IPS DF 19.7 (cell line): ENCODE measurements at regions not wholly inside any gene's neighbourhood (a gene's known extent, or its start where the extent isn't known, plus 50 kb on each side); places are given as distances from the start of the nearest gene placed in this dataset.
"Not testable (repeated sequence)": the region's sequence is repeated elsewhere in the genome, so short reads cannot be mapped to it uniquely, and the experiment has no call there.

Experiments used
- DNase-seq: peaks from one replicate; pipeline ENCODE4 v3.0.0-alpha.2; 2013; ENCODE audit warnings: low read depth, low spot score

DNA sequence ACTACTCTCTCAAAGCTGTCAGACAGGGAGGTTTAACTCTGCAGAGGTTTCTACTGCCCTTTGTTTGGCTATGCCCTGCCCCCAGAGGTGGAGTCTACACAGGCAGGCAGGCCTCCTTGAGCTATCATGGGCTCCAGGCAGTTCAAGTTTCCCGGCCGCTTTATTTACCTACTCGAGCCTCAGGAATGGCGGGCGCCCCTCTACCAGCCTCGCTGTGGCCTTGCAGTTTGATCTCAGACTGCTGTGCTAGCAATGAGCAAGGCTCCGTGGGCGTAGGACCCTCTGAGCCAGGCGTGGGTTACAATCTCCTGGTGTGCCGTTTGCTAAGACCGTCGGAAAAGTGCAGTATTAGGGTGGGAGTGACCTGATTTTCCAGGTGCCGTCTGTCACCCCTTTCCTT, 124.3 kb downstream of the PTCHD1 start:
- not testable (repeated sequence) for DNase-seq

DNA sequence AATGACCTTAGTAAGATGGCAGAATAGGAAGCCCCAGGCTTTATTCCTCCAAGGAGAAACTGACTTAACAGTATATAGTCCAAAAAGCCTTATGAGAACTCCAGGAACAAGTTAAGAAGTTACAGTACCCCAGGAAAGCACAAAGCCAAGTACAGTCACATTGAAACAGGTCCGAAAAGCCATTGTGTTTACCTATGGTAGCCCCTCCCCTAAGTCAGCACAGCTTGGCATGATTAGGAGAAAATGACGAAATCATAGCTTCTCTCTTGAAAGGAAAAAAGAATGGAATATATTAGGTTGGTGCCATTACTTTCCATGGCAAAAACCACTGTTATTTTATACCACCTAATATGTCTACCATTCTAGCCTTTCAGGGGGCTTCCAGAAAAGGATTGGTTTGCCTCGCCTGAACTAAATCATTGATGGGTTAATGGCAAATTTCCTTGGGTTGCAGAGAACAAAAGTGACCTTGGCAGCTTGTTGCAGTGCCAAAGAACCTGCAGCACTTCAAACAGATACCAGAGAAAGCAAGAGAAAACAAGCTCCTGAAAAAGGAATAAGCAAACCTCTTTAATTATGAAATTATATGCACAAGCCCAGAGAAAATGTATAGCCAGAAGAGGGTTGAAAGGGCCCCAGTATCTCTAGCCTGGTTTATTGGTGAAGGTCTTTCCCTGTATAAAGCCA, 130.6 kb downstream of the PTCHD1 start:
- no peak for DNase-seq

- no peak for DNase-seq
Measured at GRCh38 chrX:23465985-23466384, 131.3 kb downstream of the PTCHD1 start.

- no peak for DNase-seq
Measured at GRCh38 chrX:23478056-23478455, 143.4 kb downstream of the PTCHD1 start.

DNA sequence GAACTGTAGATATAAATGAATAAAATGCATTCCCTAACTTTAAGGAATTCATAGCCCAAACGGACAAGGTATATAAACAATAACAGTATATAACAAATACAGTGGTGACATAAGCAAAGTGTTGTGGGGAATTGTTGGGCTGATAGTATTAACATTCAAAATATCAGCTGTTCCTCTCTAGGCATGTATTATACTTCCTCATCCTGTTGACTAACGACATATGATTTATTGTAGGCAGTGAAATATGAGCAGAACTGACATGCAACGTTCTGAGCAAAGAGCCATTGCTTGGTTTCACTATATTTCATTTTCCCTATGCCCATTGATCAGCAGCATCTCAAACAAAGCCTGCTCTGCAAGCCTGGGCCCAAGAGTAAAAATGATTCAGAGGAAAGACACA, 143.9 kb downstream of the PTCHD1 start:
- no peak for DNase-seq

DNA sequence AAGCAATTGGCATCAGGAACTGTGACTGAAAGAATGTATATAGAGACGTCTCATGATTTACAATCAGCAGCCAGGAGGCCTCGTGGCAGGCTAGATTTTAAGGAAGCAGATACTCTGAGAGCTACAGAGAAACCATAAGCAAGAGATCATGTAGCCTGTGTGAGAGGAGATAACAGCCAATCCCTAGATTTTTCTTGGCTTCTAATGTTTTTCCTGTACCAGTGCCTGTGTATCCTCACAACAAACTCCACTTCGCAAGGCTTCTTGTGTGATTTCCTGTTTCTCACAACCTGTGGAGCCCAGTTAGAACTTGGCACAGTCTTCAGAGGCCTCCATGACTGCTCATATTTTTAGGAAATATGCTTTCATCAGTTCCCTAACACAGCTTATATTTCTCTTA, 147.9 kb downstream of the PTCHD1 start:
- no peak for DNase-seq

GRCh38 chrX:23483396-23483795, 148.7 kb downstream of the PTCHD1 start:
- DNase-seq: no peak

GRCh38 chrX:23493941-23494374, 159.3 kb downstream of the PTCHD1 start:
- no peak for DNase-seq

- no peak for DNase-seq
Measured at GRCh38 chrX:23494741-23495140, 160.1 kb downstream of the PTCHD1 start.

DNA sequence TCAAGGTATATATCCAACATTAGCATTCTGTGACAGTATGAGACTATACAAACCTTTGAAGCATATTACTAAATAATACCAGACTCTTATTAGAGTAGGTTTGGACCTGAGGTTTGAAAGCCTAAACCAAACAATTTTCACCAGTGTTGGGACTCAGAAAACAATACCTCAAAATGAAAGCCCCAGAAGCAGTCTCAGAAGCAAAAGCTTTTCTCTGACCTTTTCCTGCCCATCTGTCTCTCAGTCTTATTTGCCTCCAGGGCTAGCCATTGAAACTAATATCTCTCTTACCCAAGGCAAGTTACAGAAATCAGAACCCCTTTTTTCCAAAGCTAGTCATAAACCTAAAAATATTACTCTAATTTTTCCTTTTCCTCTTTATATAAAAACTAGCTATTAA, 163.3 kb downstream of the PTCHD1 start:
- DNase-seq: no peak

- no peak for DNase-seq
Measured at GRCh38 chrX:23501974-23502373, 165.3 kb upstream of the PRDX4 start.

- DNase-seq: no peak
Measured at GRCh38 chrX:23503835-23504539, 163.3 kb upstream of the PRDX4 start.

DNA sequence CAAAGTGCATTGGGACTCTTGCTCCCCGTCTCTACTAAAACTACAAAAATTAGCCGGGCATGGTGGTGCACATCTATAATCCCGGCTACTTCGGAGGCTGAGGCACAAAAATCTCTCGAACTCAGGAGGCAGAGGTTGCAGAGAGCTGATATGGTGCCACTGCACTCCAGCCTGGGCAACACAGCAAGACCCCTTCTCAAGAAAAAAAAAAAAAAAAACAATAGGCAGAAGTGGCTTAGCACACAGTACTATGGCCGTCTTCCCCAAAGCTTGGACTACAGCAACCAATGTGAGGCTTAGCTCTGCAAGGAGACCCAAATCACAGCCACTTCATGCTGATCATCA, 162.8 kb upstream of the PRDX4 start:
- no peak for DNase-seq

GRCh38 chrX:23504895-23505294, 162.4 kb upstream of the PRDX4 start:
- no peak for DNase-seq

GRCh38 chrX:23505531-23506303, 161.6 kb upstream of the PRDX4 start:
- DNase-seq: no peak

- DNase-seq: peak; percentile 45
Measured at GRCh38 chrX:23509256-23509655, 158.0 kb upstream of the PRDX4 start.

DNA sequence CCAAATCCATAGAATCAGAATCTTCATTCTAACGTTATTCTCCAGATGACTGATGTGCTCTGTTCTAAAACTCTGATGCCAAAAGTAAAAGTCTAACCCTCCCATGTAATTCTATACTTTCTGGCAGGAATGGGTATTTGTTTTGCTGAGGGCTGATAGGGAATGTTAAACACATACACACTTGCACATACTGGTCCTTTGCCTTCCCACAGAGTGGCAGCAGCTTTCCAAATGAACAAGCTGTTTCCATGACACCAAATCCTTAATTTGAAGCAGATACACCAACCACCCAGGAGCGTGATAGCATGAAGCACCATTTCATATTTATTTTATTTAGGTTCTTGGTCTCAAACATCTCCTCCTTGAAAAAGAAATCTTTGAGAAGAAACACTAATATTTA, 155.5 kb upstream of the PRDX4 start:
- no peak for DNase-seq

GRCh38 chrX:23513121-23513520, 154.2 kb upstream of the PRDX4 start:
- peak; percentile 40 for DNase-seq

- no peak for DNase-seq
Measured at GRCh38 chrX:23514082-23514481, 153.2 kb upstream of the PRDX4 start.

GRCh38 chrX:23515028-23515427, 152.3 kb upstream of the PRDX4 start:
- DNase-seq: no peak

- DNase-seq: not testable (repeated sequence)
Measured at GRCh38 chrX:23523026-23523657, 144.2 kb upstream of the PRDX4 start.

DNA sequence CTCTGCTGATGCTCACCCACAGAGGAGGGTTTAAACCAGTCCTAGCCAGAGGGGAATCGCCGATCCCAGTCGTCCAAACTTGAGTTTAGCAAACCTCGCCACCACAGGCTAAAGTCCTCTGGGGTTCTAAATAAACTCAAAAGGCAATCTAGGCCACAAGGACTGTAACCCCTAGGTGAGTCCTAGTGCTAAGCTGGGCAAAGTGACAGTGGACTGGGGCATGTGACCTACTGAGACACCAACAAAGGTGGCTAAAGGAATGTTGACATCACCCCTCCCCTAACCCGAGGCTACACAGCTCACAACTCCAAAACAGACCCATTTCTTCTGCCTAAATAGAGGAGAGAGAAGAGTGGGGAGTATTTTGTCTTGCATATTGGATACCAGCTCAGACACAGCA, 142.8 kb upstream of the PRDX4 start:
- DNase-seq: no peak
